ENCODE measurements at regions not wholly inside any gene's neighbourhood (a gene's known extent, or its start where the extent isn't known, plus 50 kb on each side); places are given as distances from the start of the nearest gene placed in this dataset.

DNA sequence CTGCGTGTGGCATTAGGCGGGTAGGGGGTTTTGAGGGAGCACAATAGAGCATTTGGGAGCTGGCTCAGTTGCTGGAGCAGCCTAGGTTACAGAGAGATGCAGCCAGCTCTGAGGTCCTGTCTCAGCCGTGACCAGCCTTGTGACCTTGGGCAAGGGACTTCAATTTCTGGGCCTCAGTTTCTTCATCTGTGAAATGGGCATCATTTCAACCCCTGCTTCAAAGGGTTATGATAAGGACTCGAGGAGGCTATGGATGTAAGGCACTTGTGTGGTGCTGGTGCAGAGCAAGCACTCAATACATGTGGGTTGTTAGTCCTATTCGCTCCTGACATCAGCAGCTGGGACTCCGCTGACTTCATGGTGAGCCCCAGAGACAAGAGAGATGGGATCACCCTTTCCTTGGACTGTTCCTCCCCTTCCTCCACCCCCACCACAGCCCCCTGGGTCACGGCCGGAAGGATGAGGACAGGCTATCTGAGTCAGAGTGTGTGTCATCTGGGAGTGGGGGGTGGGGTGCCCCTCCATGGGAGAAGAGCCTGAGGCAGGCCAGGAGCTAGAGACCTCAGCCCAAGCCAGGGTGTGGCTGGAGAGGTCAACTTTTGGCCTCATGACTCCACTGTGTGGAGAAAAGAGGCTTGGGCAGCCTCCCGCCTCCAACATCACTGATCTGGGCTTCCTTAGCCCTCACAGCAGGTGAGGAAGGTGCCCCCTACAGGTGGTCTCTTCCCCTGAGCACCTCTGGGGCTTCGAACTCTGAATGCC lies 71.4 kb upstream of the ZBTB40 start:
- ATAC-seq, result no peak
- 76 to 88% methylated on average over 7 to 10 of the region's 10 CpGs for WGBS, 2 donors
- no peaks in the 10 kb centered on the region for H3K27me3 ChIP-seq

DNA sequence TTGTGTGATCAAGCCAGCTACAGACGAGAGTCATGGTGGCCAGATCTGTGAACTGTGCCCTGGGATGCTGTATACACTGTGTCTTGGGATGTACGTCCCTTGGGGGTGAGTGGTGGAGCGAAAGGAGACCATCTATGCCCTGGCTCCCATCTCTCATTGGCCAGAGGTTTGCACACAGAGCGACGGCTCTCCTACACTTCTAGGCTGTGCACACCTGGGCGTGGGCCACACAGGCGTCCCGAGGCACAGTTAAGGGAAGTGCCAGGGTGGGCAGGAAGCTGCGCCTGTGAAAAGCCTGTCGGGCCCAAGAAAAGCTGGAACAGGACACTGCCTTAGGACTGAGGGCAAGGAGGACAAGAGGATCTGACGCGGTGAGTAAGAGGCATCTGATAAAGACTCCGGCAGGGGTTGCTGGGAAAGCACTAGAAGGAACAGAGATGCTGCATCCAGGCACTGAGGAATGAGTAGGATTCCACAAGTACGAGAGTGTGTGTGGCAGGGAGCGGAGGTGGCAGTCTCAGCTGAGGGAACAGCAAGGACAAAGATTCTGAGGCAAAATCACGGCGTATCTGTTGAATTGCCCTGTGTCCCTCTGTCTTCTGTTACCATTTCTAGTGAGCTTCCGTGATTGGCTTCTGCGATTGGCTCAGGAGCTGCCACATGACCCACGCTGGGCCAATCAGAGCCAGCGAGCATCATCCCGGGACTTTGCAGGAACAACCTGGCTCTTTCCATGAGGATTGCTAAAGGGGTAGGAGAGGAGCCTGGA lies 67.9 kb upstream of the ZBTB40 start:
- no peak overlapping the region for H3K27ac ChIP-seq
- no peaks in the 10 kb centered on the region for H3K9me3 ChIP-seq
- no peaks in the 10 kb centered on the region for H3K27me3 ChIP-seq
- H3K36me3 ChIP-seq (replicated peaks in 1 of 2; ENCODE audit: insufficient read depth in 1 of 2, low read depth in 2 of 2), result no peaks in the 10 kb centered on the region
- H3K4me3 ChIP-seq, result no peak overlapping the region
- no peaks in the 10 kb centered on the region for H3K4me1 ChIP-seq
- ATAC-seq, result no peak
- no peak for TF ChIP-seq POLR2A (IDR thresholded peaks at IDR 0.05)
- TF ChIP-seq, protein P1, sequence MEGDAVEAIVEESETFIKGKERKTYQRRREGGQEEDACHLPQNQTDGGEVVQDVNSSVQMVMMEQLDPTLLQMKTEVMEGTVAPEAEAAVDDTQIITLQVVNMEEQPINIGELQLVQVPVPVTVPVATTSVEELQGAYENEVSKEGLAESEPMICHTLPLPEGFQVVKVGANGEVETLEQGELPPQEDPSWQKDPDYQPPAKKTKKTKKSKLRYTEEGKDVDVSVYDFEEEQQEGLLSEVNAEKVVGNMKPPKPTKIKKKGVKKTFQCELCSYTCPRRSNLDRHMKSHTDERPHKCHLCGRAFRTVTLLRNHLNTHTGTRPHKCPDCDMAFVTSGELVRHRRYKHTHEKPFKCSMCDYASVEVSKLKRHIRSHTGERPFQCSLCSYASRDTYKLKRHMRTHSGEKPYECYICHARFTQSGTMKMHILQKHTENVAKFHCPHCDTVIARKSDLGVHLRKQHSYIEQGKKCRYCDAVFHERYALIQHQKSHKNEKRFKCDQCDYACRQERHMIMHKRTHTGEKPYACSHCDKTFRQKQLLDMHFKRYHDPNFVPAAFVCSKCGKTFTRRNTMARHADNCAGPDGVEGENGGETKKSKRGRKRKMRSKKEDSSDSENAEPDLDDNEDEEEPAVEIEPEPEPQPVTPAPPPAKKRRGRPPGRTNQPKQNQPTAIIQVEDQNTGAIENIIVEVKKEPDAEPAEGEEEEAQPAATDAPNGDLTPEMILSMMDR (IDR thresholded peaks at IDR 0.05), result no peak
- WGBS, 2 donors, result 81 to 82% methylated on average over 21 to 22 of the region's 22 CpGs
- intact Hi-C loops (cut with DNase I), result no loop called here
- DNase-seq, result no peak

More for the DNA sequence above, 71.4 kb upstream of the ZBTB40 start:
- no peak for DNase-seq
- intact Hi-C loops (cut with DNase I), result no loop called here
- no peak overlapping the region for H3K4me3 ChIP-seq
- H3K36me3 ChIP-seq (replicated peaks in 1 of 2; ENCODE audit: insufficient read depth in 1 of 2, low read depth in 2 of 2), result no peaks in the 10 kb centered on the region
- H3K4me1 ChIP-seq, result no peaks in the 10 kb centered on the region
- no peak for TF ChIP-seq POLR2A (IDR thresholded peaks at IDR 0.05)
- TF ChIP-seq, protein P1 (IDR thresholded peaks at IDR 0.05), result no peak
- H3K27ac ChIP-seq, result no peak overlapping the region
- H3K9me3 ChIP-seq, result no peaks in the 10 kb centered on the region

DNA sequence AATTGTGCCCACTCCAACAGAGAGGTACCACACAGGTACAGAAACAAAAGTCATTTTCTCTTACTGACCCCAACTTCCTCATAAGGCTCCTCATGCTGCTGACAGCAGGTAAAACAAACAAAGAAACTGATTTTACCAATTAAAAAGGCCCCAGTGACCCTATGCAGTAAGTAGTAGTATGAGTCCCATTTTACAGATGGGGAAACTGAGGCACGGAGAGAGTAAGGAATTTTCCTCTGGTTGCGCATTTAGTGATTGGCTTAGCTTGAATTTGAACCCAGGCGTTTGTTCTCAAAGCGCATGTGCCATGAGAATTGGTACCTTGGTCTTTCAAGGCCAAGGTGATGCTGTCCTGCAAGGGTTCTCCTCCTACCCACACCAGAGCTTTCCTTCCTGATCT lies 66.1 kb upstream of the ZBTB40 start:
- Histone ChIP-seq H3K4me3 (no peak overlapping the region), H3K9me3 (no peaks in the 10 kb centered on the region), H3K27me3 (no peaks in the 10 kb centered on the region), H3K36me3 (replicated peaks in 1 of 2; ENCODE audit: insufficient read depth in 1 of 2, low read depth in 2 of 2) (no peaks in the 10 kb centered on the region), H3K4me1 (no peaks in the 10 kb centered on the region), H3K27ac (no peak overlapping the region)
- intact Hi-C loops (cut with DNase I), result no loop called here
- 65 to 76% methylated on average over 4 of the region's 4 CpGs for WGBS, 2 donors
- no peak for DNase-seq
- no peak for ATAC-seq
- TF ChIP-seq POLR2A (IDR thresholded peaks at IDR 0.05), result no peak
- TF ChIP-seq, protein P1 (IDR thresholded peaks at IDR 0.05), result no peak

DNA sequence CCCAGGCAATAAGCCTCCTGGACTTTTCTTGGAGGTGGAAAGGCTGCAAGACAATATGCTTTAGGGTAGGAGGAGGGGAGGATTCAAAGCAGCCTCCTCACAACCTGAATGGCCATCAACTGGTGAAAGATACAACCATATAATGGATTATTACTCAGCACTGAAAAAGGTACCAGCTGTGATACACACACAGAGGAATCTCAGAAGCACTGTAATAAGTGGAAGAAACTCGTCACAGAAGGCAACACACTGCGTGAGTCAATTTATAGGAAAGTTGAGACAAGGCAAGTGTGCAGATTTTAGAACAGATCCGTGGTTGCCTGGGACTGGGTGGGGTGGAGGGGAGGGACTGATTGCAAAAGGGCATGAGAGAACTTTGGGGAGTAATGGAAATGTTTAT lies 64.9 kb upstream of the ZBTB40 start:
- ATAC-seq (no peak), DNase-seq (no peak)
- Histone ChIP-seq H3K27ac (no peak overlapping the region), H3K9me3 (no peaks in the 10 kb centered on the region), H3K4me1 (no peaks in the 10 kb centered on the region), H3K36me3 (replicated peaks in 1 of 2; ENCODE audit: insufficient read depth in 1 of 2, low read depth in 2 of 2) (no peaks in the 10 kb centered on the region), H3K4me3 (no peak overlapping the region), H3K27me3 (no peaks in the 10 kb centered on the region)
- WGBS, 2 donors, result 65 to 89% methylated on average over 3 of the region's 3 CpGs
- intact Hi-C loops (cut with DNase I), result no loop called here
- TF ChIP-seq POLR2A (IDR thresholded peaks at IDR 0.05), result no peak
- TF ChIP-seq, protein P1 (IDR thresholded peaks at IDR 0.05), result no peak
